DND-41 (cell line): ENCODE measurements at regions not wholly inside any gene's neighbourhood (a gene's known extent, or its start where the extent isn't known, plus 50 kb on each side); places are given as distances from the start of the nearest gene placed in this dataset.

Experiments
- ATAC-seq: fragments of 200-7000 bp; cut with Tn5 transposase; 3 replicates; pipeline ENCODE4 v1.9.1; 2021; ENCODE audit warnings: low read depth; ENCODE audit not compliant: insufficient read depth
- DNase-seq: peaks from one replicate; pipeline ENCODE4 v3.0.0-alpha.2; 2020
- H2AFZ ChIP-seq: 2 replicates; pipeline ENCODE4 v1.6.0; 2012; ENCODE audit warnings: low read depth, low read length
- H3K27ac ChIP-seq: 2 replicates; pipeline ENCODE4 v1.5.1; 2012; ENCODE audit warnings: low read length, inconsistent platforms
- H3K27me3 ChIP-seq: fragments of 200-600 bp; sonication (generic); 2 replicates; pipeline ENCODE4 v1.6.0; 2012; ENCODE audit warnings: low read length, mild to moderate bottlenecking, inconsistent platforms; ENCODE audit not compliant: insufficient read depth, poor library complexity
- H3K36me3 ChIP-seq: 2 replicates; pipeline ENCODE4 v1.5.1; 2012; ENCODE audit warnings: low read length, inconsistent platforms; ENCODE audit not compliant: insufficient read depth
- H3K4me1 ChIP-seq: 2 replicates; pipeline ENCODE4 v1.5.1; 2012; ENCODE audit warnings: mild to moderate bottlenecking, low read length; ENCODE audit not compliant: insufficient read depth
- H3K4me2 ChIP-seq: 2 replicates; pipeline ENCODE4 v1.6.0; 2012; ENCODE audit warnings: mild to moderate bottlenecking, moderate library complexity, low read length, inconsistent platforms; ENCODE audit not compliant: insufficient read depth
- H3K4me3 ChIP-seq, 2 experiments: fragments of 200-600 bp in 1 of 2; shearing (Covaris generic) in 1 of 2; 2 replicates each; pipeline ENCODE4 v1.5.1; 2012 to 2016; ENCODE audit warnings: inconsistent platforms in 2 of 2, low read length in 2 of 2, mild to moderate bottlenecking in 2 of 2, low read depth in 1 of 2, moderate library complexity in 1 of 2
- H3K79me2 ChIP-seq: 2 replicates; pipeline ENCODE4 v1.6.0; 2012; ENCODE audit warnings: low read length, inconsistent platforms; ENCODE audit not compliant: insufficient read depth
- H3K9ac ChIP-seq: 2 replicates; pipeline ENCODE4 v1.6.0; 2012; ENCODE audit warnings: low read depth, mild to moderate bottlenecking, inconsistent platforms, low read length, moderate library complexity
- H3K9me3 ChIP-seq: 2 replicates; pipeline ENCODE4 v1.5.1; 2012; ENCODE audit warnings: low read length, moderate library complexity, mild to moderate bottlenecking, inconsistent platforms; ENCODE audit not compliant: insufficient read depth, severe bottlenecking
- H4K20me1 ChIP-seq: 2 replicates; pipeline ENCODE4 v1.6.0; 2012; ENCODE audit warnings: low read length; ENCODE audit not compliant: insufficient read depth
- EZH2 ChIP-seq: IDR thresholded peaks from 3 replicates; pipeline ENCODE4 v1.6.1; 2012; ENCODE audit warnings: borderline replicate concordance, low read depth, mild to moderate bottlenecking, moderate library complexity, low read length, inconsistent platforms; ENCODE audit not compliant: severe bottlenecking
- TF ChIP-seq, protein P1 (sequence below): IDR thresholded peaks from 2 replicates; pipeline ENCODE4 v1.5.1; 2012; ENCODE audit warnings: borderline replicate concordance, low read length, moderate library complexity, mild to moderate bottlenecking; ENCODE audit not compliant: poor library complexity, severe bottlenecking; ENCODE audit errors: extremely low read depth

DNA sequence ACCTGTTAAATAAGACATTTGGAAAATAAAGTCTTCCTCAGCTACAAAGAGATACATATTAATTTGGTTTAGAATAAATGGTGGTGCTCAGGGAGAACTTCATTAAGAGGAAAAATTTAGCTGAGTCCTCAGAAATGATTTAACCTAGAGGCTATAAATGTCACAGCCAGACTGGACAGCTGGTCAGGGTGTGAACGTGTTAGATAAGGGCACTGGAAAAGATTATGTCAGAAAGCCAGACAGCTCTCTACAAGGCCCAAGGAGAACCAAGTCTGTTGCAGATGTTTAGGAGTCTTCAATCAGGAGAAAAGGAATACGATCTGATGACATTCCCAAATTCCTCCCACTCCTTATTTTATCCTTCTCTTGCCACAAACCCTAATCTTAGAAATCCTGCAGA is 265.2 kb downstream of the MAT2B start:
- ATAC-seq = no peak
- no peaks in the 10 kb centered on the region for H3K36me3 ChIP-seq
- no peak overlapping the region for H3K9ac ChIP-seq
- H3K27me3 ChIP-seq = no peaks in the 10 kb centered on the region
- no peak for TF ChIP-seq EZH2
- TF ChIP-seq, protein P1, sequence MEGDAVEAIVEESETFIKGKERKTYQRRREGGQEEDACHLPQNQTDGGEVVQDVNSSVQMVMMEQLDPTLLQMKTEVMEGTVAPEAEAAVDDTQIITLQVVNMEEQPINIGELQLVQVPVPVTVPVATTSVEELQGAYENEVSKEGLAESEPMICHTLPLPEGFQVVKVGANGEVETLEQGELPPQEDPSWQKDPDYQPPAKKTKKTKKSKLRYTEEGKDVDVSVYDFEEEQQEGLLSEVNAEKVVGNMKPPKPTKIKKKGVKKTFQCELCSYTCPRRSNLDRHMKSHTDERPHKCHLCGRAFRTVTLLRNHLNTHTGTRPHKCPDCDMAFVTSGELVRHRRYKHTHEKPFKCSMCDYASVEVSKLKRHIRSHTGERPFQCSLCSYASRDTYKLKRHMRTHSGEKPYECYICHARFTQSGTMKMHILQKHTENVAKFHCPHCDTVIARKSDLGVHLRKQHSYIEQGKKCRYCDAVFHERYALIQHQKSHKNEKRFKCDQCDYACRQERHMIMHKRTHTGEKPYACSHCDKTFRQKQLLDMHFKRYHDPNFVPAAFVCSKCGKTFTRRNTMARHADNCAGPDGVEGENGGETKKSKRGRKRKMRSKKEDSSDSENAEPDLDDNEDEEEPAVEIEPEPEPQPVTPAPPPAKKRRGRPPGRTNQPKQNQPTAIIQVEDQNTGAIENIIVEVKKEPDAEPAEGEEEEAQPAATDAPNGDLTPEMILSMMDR = no peak
- H3K4me2 ChIP-seq = no peak overlapping the region
- no peak overlapping the region for H3K4me3 ChIP-seq
- no peaks in the 10 kb centered on the region for H3K79me2 ChIP-seq
- no peak for DNase-seq
- H3K4me1 ChIP-seq = no peaks in the 10 kb centered on the region
- H3K9me3 ChIP-seq = no peaks in the 10 kb centered on the region
- no peak overlapping the region for H3K27ac ChIP-seq
- H4K20me1 ChIP-seq = no peaks in the 10 kb centered on the region
- no peak overlapping the region for H2AFZ ChIP-seq

DNA sequence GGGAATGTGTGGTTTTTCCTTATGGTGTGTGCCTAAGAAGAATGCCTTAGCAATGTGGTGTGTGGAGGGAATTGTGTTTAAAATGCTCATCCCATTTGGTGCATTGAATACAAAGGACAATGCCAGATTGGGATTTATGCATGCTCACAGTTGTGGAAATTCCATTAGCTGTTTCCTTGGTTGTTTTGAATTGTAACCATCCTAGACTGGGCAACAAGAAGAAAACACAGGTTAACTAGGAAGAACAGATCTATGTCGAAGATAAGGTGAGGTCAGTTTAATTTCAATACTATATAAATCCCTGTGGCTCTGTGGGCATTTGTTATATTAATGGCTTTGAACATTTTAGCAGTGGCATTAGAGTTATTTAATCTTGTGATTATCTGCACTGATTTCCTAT is 266.8 kb downstream of the MAT2B start:
- Histone ChIP-seq H2AFZ (no peak overlapping the region), H3K4me3 (no peak overlapping the region), H3K4me2 (no peak overlapping the region), H3K9me3 (no peaks in the 10 kb centered on the region), H3K4me1 (no peaks in the 10 kb centered on the region), H3K27ac (no peak overlapping the region), H3K27me3 (no peaks in the 10 kb centered on the region), H4K20me1 (no peaks in the 10 kb centered on the region), H3K79me2 (no peaks in the 10 kb centered on the region), H3K9ac (no peak overlapping the region), H3K36me3 (no peaks in the 10 kb centered on the region)
- no peak for TF ChIP-seq EZH2
- TF ChIP-seq, protein P1 = no peak
- no peak for DNase-seq
- ATAC-seq = no peak

DNA sequence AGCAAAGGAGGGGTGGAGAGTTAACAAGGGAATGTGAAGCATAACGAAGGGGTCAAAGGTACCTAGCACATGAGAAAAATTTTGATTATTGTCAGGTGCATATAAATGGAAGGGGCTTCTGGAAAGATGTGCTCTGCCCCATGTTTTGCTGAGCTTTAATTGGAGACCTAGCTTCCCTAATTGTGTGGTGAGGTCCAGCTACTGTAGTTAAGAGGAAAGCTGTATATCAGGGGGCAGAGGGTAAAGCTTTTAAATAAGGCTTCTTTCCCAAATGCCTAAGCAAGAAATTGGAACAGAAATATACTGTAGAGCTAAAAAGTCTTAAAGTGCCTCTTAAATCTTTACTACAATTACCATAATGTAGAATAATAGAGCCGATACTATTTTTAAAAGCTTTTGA is 267.2 kb downstream of the MAT2B start:
- no peak for ATAC-seq
- no peaks in the 10 kb centered on the region for H3K4me1 ChIP-seq
- no peaks in the 10 kb centered on the region for H3K79me2 ChIP-seq
- no peaks in the 10 kb centered on the region for H3K9me3 ChIP-seq
- H3K9ac ChIP-seq = no peak overlapping the region
- DNase-seq = no peak
- H2AFZ ChIP-seq = no peak overlapping the region
- no peaks in the 10 kb centered on the region for H4K20me1 ChIP-seq
- no peak overlapping the region for H3K4me3 ChIP-seq
- no peak overlapping the region for H3K4me2 ChIP-seq
- no peaks in the 10 kb centered on the region for H3K36me3 ChIP-seq
- TF ChIP-seq, protein P1 = no peak
- no peak for TF ChIP-seq EZH2
- H3K27me3 ChIP-seq = no peaks in the 10 kb centered on the region
- no peak overlapping the region for H3K27ac ChIP-seq

DNA sequence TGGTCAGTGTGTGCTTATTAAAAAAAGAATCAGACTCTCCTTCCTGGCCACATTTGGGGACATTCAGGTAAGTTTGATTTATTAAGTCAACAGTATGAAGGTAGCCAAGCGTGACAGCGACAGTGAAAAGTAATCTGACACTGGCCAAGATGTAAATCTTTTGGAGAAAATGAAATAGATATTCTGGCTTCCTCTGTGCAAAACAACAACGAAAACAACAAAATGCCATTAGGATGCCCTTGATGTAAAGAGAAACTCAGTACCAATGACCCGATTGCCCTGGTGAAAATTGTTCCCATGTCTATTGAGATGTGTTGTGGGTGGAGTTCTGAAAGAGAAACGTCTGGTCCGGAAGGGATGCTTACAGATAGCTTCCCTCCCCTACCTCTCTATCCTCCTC is 267.8 kb downstream of the MAT2B start:
- H3K9ac ChIP-seq = no peak overlapping the region
- no peaks in the 10 kb centered on the region for H3K9me3 ChIP-seq
- H3K4me1 ChIP-seq = no peaks in the 10 kb centered on the region
- H3K4me3 ChIP-seq = no peak overlapping the region
- H3K4me2 ChIP-seq = no peak overlapping the region
- no peak overlapping the region for H3K27ac ChIP-seq
- no peak overlapping the region for H2AFZ ChIP-seq
- TF ChIP-seq, protein P1 = no peak
- TF ChIP-seq EZH2 = no peak
- H4K20me1 ChIP-seq = no peaks in the 10 kb centered on the region
- DNase-seq (no peak), ATAC-seq (no peak)
- no peaks in the 10 kb centered on the region for H3K79me2 ChIP-seq
- H3K36me3 ChIP-seq = no peaks in the 10 kb centered on the region
- H3K27me3 ChIP-seq = no peaks in the 10 kb centered on the region
